ENCODE measurements at regions not wholly inside any gene's neighbourhood (a gene's known extent, or its start where the extent isn't known, plus 50 kb on each side); places are given as distances from the start of the nearest gene placed in this dataset.

DNA sequence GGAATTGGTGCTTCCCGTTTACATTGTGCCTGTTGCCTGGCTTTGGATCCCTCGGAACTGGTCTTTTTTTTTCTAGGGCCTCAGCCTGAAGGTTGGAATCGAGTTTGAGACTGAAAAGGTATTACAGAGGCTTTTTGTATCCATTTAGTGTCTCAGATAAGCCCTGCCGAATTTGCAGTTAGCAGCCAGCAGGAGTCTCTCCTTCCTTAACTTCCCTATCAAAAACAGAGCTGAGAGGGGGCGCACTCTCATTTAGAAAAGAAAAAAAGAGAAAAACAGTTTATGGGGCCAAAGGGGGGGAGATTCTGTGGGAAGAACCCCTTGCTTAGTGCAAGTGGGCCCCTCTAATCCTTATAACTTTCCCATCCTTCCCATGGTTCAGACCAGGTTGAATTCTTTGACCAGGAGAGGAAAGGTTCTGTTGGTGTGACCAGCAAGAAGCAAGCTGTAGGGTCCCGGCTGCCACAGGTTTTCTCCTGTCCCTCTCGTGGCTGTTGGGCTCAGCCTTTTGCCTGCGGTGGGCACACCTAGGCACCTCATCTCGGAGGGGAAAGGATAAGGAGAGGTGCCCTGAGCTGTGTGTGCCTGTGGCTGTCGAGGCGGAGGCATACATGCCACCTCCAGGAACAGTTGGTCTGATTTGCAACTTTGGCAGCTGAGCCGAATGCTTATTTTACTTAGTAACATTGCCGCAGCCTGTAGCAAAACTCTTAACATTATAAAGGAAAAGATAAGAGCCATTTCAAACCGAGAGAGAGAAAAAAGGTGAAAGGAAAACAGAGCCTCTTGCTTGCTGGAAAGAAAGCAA, 565.0 kb upstream of the CNTN5 start:
- Histone ChIP-seq H3K4me3 (ENCODE audit: low read depth, low read length, poor library complexity, severe bottlenecking) (no peak overlapping the region), H3K36me3 (ENCODE audit: insufficient read depth, low read length) (no peaks in the 10 kb centered on the region), H4K20me1 (ENCODE audit: insufficient read depth, low read length) (no peaks in the 10 kb centered on the region), H3K9ac (ENCODE audit: low read length) (no peak overlapping the region), H3K79me2 (ENCODE audit: insufficient read depth, low read length) (no peaks in the 10 kb centered on the region), H3K9me2 (ENCODE audit: low read depth, low read length) (no peaks in the 10 kb centered on the region), H3K27ac (ENCODE audit: low read depth, low read length, poor library complexity, severe bottlenecking) (no peak overlapping the region), H3K9me3 (ENCODE audit: low read length) (no peaks in the 10 kb centered on the region), H3F3A (ENCODE audit: insufficient read depth, low read length) (no peaks in the 10 kb centered on the region), H2AFZ (ENCODE audit: low read length) (no peak overlapping the region), H3K4me1 (ENCODE audit: insufficient read depth, low read length, severe bottlenecking) (no peaks in the 10 kb centered on the region), H3K4me2 (ENCODE audit: low read length) (no peak overlapping the region), H3K27me3 (ENCODE audit: insufficient read depth, low read length) (no peaks in the 10 kb centered on the region)
- TF ChIP-seq EZH2 (IDR thresholded peaks at IDR 0.05; ENCODE audit: borderline replicate concordance, low read length) = no peak
- TF ChIP-seq, protein P1, sequence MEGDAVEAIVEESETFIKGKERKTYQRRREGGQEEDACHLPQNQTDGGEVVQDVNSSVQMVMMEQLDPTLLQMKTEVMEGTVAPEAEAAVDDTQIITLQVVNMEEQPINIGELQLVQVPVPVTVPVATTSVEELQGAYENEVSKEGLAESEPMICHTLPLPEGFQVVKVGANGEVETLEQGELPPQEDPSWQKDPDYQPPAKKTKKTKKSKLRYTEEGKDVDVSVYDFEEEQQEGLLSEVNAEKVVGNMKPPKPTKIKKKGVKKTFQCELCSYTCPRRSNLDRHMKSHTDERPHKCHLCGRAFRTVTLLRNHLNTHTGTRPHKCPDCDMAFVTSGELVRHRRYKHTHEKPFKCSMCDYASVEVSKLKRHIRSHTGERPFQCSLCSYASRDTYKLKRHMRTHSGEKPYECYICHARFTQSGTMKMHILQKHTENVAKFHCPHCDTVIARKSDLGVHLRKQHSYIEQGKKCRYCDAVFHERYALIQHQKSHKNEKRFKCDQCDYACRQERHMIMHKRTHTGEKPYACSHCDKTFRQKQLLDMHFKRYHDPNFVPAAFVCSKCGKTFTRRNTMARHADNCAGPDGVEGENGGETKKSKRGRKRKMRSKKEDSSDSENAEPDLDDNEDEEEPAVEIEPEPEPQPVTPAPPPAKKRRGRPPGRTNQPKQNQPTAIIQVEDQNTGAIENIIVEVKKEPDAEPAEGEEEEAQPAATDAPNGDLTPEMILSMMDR (IDR thresholded peaks at IDR 0.05; ENCODE audit: low read length) = peak; percentile 46

DNA sequence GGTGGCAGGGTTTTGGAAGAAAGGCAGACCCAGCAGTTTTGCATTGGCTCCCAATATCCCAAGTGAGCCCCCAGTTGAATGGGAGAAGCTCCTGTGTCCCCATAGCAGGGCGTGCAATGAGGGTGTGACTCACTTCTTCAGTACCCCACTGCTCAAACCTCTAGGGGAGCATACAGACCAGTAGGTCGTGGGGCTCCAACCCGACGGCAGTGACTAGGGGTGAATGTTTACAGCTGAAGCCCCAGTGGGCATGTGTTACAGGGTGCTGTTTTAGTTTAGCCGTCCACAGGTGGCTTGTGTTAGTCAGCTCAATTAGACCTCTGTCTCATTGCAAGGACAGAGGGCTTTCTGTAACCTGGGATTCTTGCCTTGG, 564.5 kb upstream of the CNTN5 start:
- Histone ChIP-seq H3K36me3 (ENCODE audit: insufficient read depth, low read length) (no peaks in the 10 kb centered on the region), H3K9me3 (ENCODE audit: low read length) (no peaks in the 10 kb centered on the region), H3K27ac (ENCODE audit: low read depth, low read length, poor library complexity, severe bottlenecking) (no peak overlapping the region), H3K4me1 (ENCODE audit: insufficient read depth, low read length, severe bottlenecking) (no peaks in the 10 kb centered on the region), H3K4me3 (ENCODE audit: low read depth, low read length, poor library complexity, severe bottlenecking) (no peak overlapping the region), H3K9ac (ENCODE audit: low read length) (no peak overlapping the region), H4K20me1 (ENCODE audit: insufficient read depth, low read length) (no peaks in the 10 kb centered on the region), H3K4me2 (ENCODE audit: low read length) (no peak overlapping the region), H3K79me2 (ENCODE audit: insufficient read depth, low read length) (no peaks in the 10 kb centered on the region), H2AFZ (ENCODE audit: low read length) (no peak overlapping the region), H3K9me2 (ENCODE audit: low read depth, low read length) (no peaks in the 10 kb centered on the region), H3K27me3 (ENCODE audit: insufficient read depth, low read length) (no peaks in the 10 kb centered on the region), H3F3A (ENCODE audit: insufficient read depth, low read length) (no peaks in the 10 kb centered on the region)
- no peak for TF ChIP-seq EZH2 (IDR thresholded peaks at IDR 0.05; ENCODE audit: borderline replicate concordance, low read length)
- TF ChIP-seq, protein P1 (IDR thresholded peaks at IDR 0.05; ENCODE audit: low read length) = no peak

DNA sequence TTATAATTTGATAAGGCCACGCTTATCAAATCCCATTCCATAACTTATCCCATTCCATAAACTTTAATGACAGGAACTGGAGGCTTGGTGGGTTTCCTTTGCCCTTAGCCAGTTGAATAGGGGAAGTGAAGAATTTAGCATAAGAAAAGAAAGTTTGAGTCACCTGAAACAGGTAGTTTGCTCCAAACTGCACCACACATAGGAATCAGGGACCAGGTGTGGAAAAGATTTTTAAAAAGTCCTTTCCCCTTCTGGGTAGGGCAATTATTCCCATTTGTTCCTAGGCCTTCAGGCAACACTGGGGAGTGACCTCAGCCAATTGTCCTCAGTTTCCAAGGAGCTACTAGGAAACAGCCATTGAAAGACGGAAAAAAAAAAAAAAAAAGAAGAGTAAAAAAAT, 525.7 kb upstream of the CNTN5 start:
- Histone ChIP-seq H3K4me3 (ENCODE audit: low read depth, low read length, poor library complexity, severe bottlenecking) (no peak overlapping the region), H3K27ac (ENCODE audit: low read depth, low read length, poor library complexity, severe bottlenecking) (no peak overlapping the region), H2AFZ (ENCODE audit: low read length) (no peak overlapping the region), H3K9me3 (ENCODE audit: low read length) (no peaks in the 10 kb centered on the region), H3K9me2 (ENCODE audit: low read depth, low read length) (no peaks in the 10 kb centered on the region), H3K4me1 (ENCODE audit: insufficient read depth, low read length, severe bottlenecking) (no peaks in the 10 kb centered on the region), H3K27me3 (ENCODE audit: insufficient read depth, low read length) (no peaks in the 10 kb centered on the region), H3K79me2 (ENCODE audit: insufficient read depth, low read length) (no peaks in the 10 kb centered on the region), H3K4me2 (ENCODE audit: low read length) (no peak overlapping the region), H3F3A (ENCODE audit: insufficient read depth, low read length) (no peaks in the 10 kb centered on the region), H3K36me3 (ENCODE audit: insufficient read depth, low read length) (no peaks in the 10 kb centered on the region), H3K9ac (ENCODE audit: low read length) (no peak overlapping the region), H4K20me1 (ENCODE audit: insufficient read depth, low read length) (no peaks in the 10 kb centered on the region)
- TF ChIP-seq, protein P1 (IDR thresholded peaks at IDR 0.05; ENCODE audit: low read length) = no peak
- TF ChIP-seq EZH2 (IDR thresholded peaks at IDR 0.05; ENCODE audit: borderline replicate concordance, low read length) = no peak
